Prostate gland (tissue), 2 donors: ENCODE measurements at regions not wholly inside any gene's neighbourhood (a gene's known extent, or its start where the extent isn't known, plus 50 kb on each side); places are given as distances from the start of the nearest gene placed in this dataset.

ENCODE experiments used
- DNase-seq: peaks from one replicate; pipeline ENCODE4 v3.0.0-alpha.2; 2019; ENCODE audit warnings: low spot score
- H3K27ac ChIP-seq, 2 donors: fragments of 200-600 bp; sonication (generic); 2 replicates each; pipeline ENCODE4 v1.5.1; 2017 to 2019
- H3K27me3 ChIP-seq: fragments of 200-600 bp; sonication (generic); replicated peaks from 2 replicates; pipeline ENCODE4 v1.5.1; 2019; ENCODE audit not compliant: insufficient read depth
- H3K36me3 ChIP-seq, 2 donors: fragments of 200-600 bp; sonication (generic); 1 replicate in 1 of 2; 2 replicates in 1 of 2; pipeline versions ENCODE4 v1.5.1 to v1.8.1; 2017 to 2019
- H3K4me1 ChIP-seq: fragments of 200-600 bp; sonication (generic); replicated peaks from 2 replicates; pipeline ENCODE4 v1.5.1; 2019
- H3K4me3 ChIP-seq, 2 donors: fragments of 200-600 bp; sonication (generic); 2 replicates each; pipeline ENCODE4 v1.5.1; 2017 to 2019
- H3K9me3 ChIP-seq: fragments of 200-600 bp; sonication (generic); 2 replicates; pipeline ENCODE4 v1.5.1; 2017
- CTCF ChIP-seq, 4 experiments: fragments of 200-600 bp in 2 of 4; fragments of 450-650 bp in 2 of 4; sonication (generic) in 2 of 4; IDR thresholded peaks; 1 replicate in 3 of 4; 2 replicates in 1 of 4; pipeline ENCODE4 v1.5.1; 2016 to 2019; ENCODE audit warnings: antibody characterized with exemption in 4 of 4, mild to moderate bottlenecking in 2 of 4, moderate library complexity in 2 of 4
- POLR2A ChIP-seq: fragments of 450-650 bp; IDR thresholded peaks from one replicate; pipeline ENCODE4 v1.6.1; 2016; ENCODE audit warnings: antibody characterized with exemption, mild to moderate bottlenecking
- POLR2AphosphoS5 ChIP-seq: sonication (generic); formaldehyde crosslinking; IDR thresholded peaks from one replicate; pipeline ENCODE4 v1.6.1; 2017; ENCODE audit warnings: antibody characterized with exemption
- WGBS: methylation state at CpG from one replicate; pipeline ENCODE4 v1.1.5; 2018; 5-methylcytosine and 5-hydroxymethylcytosine counted together
- intact Hi-C: fragments of 100-400 bp; cut with DNase I; formaldehyde crosslinking; loops from one replicate; pipeline ENCODE4 v1.14.2; 2022

GRCh38 chr3:55320928-55321327 lies 166.2 kb downstream of the WNT5A start:
- Histone ChIP-seq H3K27ac (no peak overlapping the region), H3K36me3 (no peaks in the 10 kb centered on the region), H3K4me3 (no peak overlapping the region), H3K4me1 (no peaks in the 10 kb centered on the region), H3K27me3 (no peaks in the 10 kb centered on the region), H3K9me3 (no peaks in the 10 kb centered on the region)
- no peak for TF ChIP-seq POLR2A
- no peak for TF ChIP-seq CTCF (IDR thresholded peaks at IDR 0.05)
- no peak for TF ChIP-seq POLR2AphosphoS5
- intact Hi-C loops, result no loop called here
- no peak for DNase-seq
- WGBS, result 92% methylated on average over 1 of the region's 1 CpG

GRCh38 chr3:55315396-55315795 lies 171.7 kb downstream of the WNT5A start:
- H3K36me3 ChIP-seq, result no peaks in the 10 kb centered on the region
- no peaks in the 10 kb centered on the region for H3K27me3 ChIP-seq
- WGBS, result 84% methylated on average over 3 of the region's 3 CpGs
- no peak overlapping the region for H3K4me3 ChIP-seq
- DNase-seq, result no peak
- H3K27ac ChIP-seq, result no peak overlapping the region
- no peak for TF ChIP-seq POLR2A
- TF ChIP-seq POLR2AphosphoS5, result no peak
- TF ChIP-seq CTCF (IDR thresholded peaks at IDR 0.05), result no peak
- H3K4me1 ChIP-seq, result no peaks in the 10 kb centered on the region
- H3K9me3 ChIP-seq, result no peaks in the 10 kb centered on the region
- intact Hi-C loops, result no loop called here

GRCh38 chr3:55313666-55314065 lies 173.4 kb downstream of the WNT5A start:
- H3K27me3 ChIP-seq, result no peaks in the 10 kb centered on the region
- no peaks in the 10 kb centered on the region for H3K36me3 ChIP-seq
- H3K4me3 ChIP-seq, result no peak overlapping the region
- TF ChIP-seq POLR2AphosphoS5 (no peak), POLR2A (no peak), CTCF (IDR thresholded peaks at IDR 0.05) (no peak)
- DNase-seq, result no peak
- intact Hi-C loops, result no loop called here
- no peaks in the 10 kb centered on the region for H3K4me1 ChIP-seq
- no peak overlapping the region for H3K27ac ChIP-seq
- no peaks in the 10 kb centered on the region for H3K9me3 ChIP-seq
- WGBS, result 77% methylated on average over 7 of the region's 7 CpGs

GRCh38 chr3:55309336-55309735 lies 177.8 kb downstream of the WNT5A start:
- no peak for DNase-seq
- H3K27me3 ChIP-seq, result no peaks in the 10 kb centered on the region
- H3K27ac ChIP-seq, result no peak overlapping the region
- no peaks in the 10 kb centered on the region for H3K9me3 ChIP-seq
- no peaks in the 10 kb centered on the region for H3K4me1 ChIP-seq
- H3K4me3 ChIP-seq, result no peak overlapping the region
- intact Hi-C loops, result no loop called here
- WGBS, result 82% methylated on average over 3 of the region's 3 CpGs
- TF ChIP-seq POLR2AphosphoS5 (no peak), CTCF (IDR thresholded peaks at IDR 0.05) (no peak), POLR2A (no peak)
- H3K36me3 ChIP-seq, result no peaks in the 10 kb centered on the region

- Histone ChIP-seq H3K4me3 (no peak overlapping the region), H3K27me3 (no peaks in the 10 kb centered on the region), H3K36me3 (no peaks in the 10 kb centered on the region), H3K27ac (no peak overlapping the region), H3K4me1 (no peaks in the 10 kb centered on the region), H3K9me3 (no peaks in the 10 kb centered on the region)
- 97% methylated on average over 2 of the region's 2 CpGs for WGBS
- TF ChIP-seq POLR2AphosphoS5 (no peak), POLR2A (no peak), CTCF (IDR thresholded peaks at IDR 0.05) (no peak)
- DNase-seq, result no peak
- intact Hi-C loops, result no loop called here
Observed at GRCh38 chr3:55307622-55308021, 179.5 kb downstream of the WNT5A start.
